ENCODE measurements at regions not wholly inside any gene's neighbourhood (a gene's known extent, or its start where the extent isn't known, plus 50 kb on each side); places are given as distances from the start of the nearest gene placed in this dataset.

DNA sequence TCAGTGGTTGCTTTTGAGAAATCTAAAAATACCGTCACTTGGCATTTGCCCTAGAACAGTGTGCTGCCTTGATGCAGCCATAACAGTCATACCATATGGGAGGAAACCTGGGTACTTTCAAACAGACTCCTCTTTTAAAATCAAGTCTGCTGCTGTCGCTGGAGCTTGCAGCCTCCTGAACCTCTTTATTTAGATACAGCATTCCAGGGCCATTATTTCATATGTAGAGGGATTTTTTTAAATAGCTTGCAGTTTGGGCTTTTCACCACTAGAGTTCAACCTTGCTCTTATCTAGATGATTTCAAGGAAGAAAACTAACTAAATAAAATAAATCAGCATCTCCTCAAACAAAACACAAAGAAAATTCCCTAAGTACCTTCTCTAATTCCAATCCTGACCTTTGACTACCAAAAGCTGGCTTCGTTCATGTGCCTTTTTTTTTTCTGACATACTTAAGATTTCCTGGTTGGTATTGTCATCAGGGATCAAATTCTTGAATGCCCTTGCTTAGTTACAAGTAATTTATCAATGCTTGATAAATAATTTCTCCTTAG lies 111.6 kb downstream of the KBTBD8 start:
- H3K4me1 ChIP-seq (ENCODE audit: insufficient read depth, low read length) = no peaks in the 10 kb centered on the region
- H3K27ac ChIP-seq (ENCODE audit: low read depth, low read length) = no peak overlapping the region
- DNase-seq = peak in 1 of 5 donors; percentile 1
- peaks cover 8 to 14% of the 10 kb centered on the region in 2 donors for H3K27me3 Mint-ChIP-seq
- H3K4me3 Mint-ChIP-seq = no peak overlapping the region
- POLR2A ChIA-PET = no interaction called here
- H3K9me3 ChIP-seq (ENCODE audit: low read length) = no peaks in the 10 kb centered on the region
- H3K4me1 Mint-ChIP-seq = peaks cover 0 to 1% (median 0%) of the 10 kb centered on the region in 3 donors
- H3K27ac Mint-ChIP-seq = no peak overlapping the region
- CTCF ChIA-PET = interaction anchor here (1.2 to 1.9 kb wide), 3 partner anchors 26 to 680 kb away, joined by 3 to 6 read pairs (median 6); no protein-coding TSS in a partner anchor
- no peaks in the 10 kb centered on the region for H3K27me3 ChIP-seq (ENCODE audit: insufficient read depth, low read length, poor library complexity, severe bottlenecking)
- no peak overlapping the region for H3K4me3 ChIP-seq (ENCODE audit: low read length)
- H3K36me3 Mint-ChIP-seq = no peaks in the 10 kb centered on the region
- H3K9me3 Mint-ChIP-seq = peaks cover 0 to 1% (median under 1%) of the 10 kb centered on the region in 5 donors
- H3K36me3 ChIP-seq (ENCODE audit: insufficient read depth, low read length) = no peaks in the 10 kb centered on the region

GRCh38 chr3:67113802-67114407 lies 115.8 kb downstream of the KBTBD8 start:
- POLR2A ChIA-PET = interaction anchor here (1.0 kb wide), 1 partner anchor 36 kb away, joined by 3 read pairs; no protein-coding TSS in a partner anchor
- Histone ChIP-seq H3K27me3 (ENCODE audit: insufficient read depth, low read length, poor library complexity, severe bottlenecking) (no peaks in the 10 kb centered on the region), H3K36me3 (ENCODE audit: insufficient read depth, low read length) (no peaks in the 10 kb centered on the region), H3K27ac (ENCODE audit: low read depth, low read length) (no peak overlapping the region), H3K4me1 (ENCODE audit: insufficient read depth, low read length) (no peaks in the 10 kb centered on the region), H3K9me3 (ENCODE audit: low read length) (no peaks in the 10 kb centered on the region), H3K4me3 (ENCODE audit: low read length) (no peak overlapping the region)
- H3K4me3 Mint-ChIP-seq = no peak overlapping the region
- peaks cover 0 to 1% (median 0%) of the 10 kb centered on the region in 3 donors for H3K36me3 Mint-ChIP-seq
- H3K27me3 Mint-ChIP-seq = peaks cover 12 to 37% of the 10 kb centered on the region in 2 donors
- peak; percentile 44 to 77 (median 52) for DNase-seq
- CTCF ChIA-PET = interaction anchor here (0.6 to 3.0 kb wide), 20 partner anchors 9 to 1780 kb away, joined by 3 to 37 read pairs (median 4); no protein-coding TSS in a partner anchor
- H3K27ac Mint-ChIP-seq = no peak overlapping the region
- peaks cover 0 to 1% (median 0%) of the 10 kb centered on the region in 3 donors for H3K4me1 Mint-ChIP-seq
- no peaks in the 10 kb centered on the region for H3K9me3 Mint-ChIP-seq

DNA sequence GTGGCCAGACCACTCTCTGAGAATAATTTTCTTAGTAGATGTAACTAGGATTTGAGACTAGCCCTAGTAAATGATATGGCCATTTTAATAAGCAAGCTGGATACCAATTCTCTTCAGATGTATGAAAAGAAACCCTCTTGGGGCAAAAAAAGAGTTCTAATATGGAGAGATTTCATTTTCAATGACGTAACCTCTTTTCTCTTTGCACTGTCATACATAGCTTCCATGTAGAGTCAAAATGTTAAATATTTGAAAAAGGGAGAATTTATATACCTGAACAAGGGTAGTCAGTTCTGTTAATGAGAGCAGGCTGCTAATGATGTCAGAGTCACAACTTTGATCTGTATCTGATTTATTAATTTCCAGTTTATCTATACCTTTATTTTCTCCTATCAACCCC lies 120.0 kb downstream of the KBTBD8 start:
- Mint-ChIP-seq H3K36me3 (peaks cover 0 to 1% (median 0%) of the 10 kb centered on the region in 3 donors), H3K4me3 (no peak overlapping the region), H3K4me1 (peaks cover 0 to 1% (median 0%) of the 10 kb centered on the region in 3 donors), H3K27ac (no peak overlapping the region), H3K9me3 (no peaks in the 10 kb centered on the region), H3K27me3 (peaks cover 9 to 37% of the 10 kb centered on the region in 2 donors)
- POLR2A ChIA-PET = no interaction called here
- Histone ChIP-seq H3K4me1 (ENCODE audit: insufficient read depth, low read length) (no peaks in the 10 kb centered on the region), H3K4me3 (ENCODE audit: low read length) (no peak overlapping the region), H3K27me3 (ENCODE audit: insufficient read depth, low read length, poor library complexity, severe bottlenecking) (no peaks in the 10 kb centered on the region), H3K36me3 (ENCODE audit: insufficient read depth, low read length) (no peaks in the 10 kb centered on the region), H3K27ac (ENCODE audit: low read depth, low read length) (no peak overlapping the region), H3K9me3 (ENCODE audit: low read length) (no peaks in the 10 kb centered on the region)
- CTCF ChIA-PET = no interaction called here
- no peak for DNase-seq

DNA sequence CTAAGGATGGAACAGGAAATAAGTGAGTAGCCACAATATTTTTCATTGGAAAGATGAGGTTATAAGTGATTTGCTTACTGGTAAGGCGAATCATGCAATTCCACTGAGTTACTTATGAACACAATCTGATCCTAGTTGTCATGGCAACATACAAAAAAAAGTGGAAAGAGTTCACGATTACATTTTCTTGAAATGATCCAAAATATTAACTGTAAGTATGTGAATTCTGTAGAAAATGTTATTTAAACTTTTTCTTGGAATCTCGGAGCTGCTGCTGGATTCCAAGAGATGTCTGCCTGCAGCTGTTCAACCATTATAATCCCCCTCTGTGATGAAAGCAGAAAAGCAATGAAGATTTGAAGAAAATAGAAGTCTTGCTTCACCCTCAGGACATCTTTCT lies 120.5 kb downstream of the KBTBD8 start:
- POLR2A ChIA-PET = no interaction called here
- H3K27ac ChIP-seq (ENCODE audit: low read depth, low read length) = no peak overlapping the region
- no peak overlapping the region for H3K4me3 Mint-ChIP-seq
- H3K9me3 Mint-ChIP-seq = peaks cover 0 to 1% (median 0%) of the 10 kb centered on the region in 5 donors
- H3K36me3 Mint-ChIP-seq = peaks cover 0 to 1% (median 0%) of the 10 kb centered on the region in 3 donors
- DNase-seq = no peak
- peaks cover 0 to 1% (median 0%) of the 10 kb centered on the region in 3 donors for H3K4me1 Mint-ChIP-seq
- no peaks in the 10 kb centered on the region for H3K36me3 ChIP-seq (ENCODE audit: insufficient read depth, low read length)
- H3K4me3 ChIP-seq (ENCODE audit: low read length) = no peak overlapping the region
- H3K27me3 ChIP-seq (ENCODE audit: insufficient read depth, low read length, poor library complexity, severe bottlenecking) = no peaks in the 10 kb centered on the region
- no peak overlapping the region for H3K27ac Mint-ChIP-seq
- CTCF ChIA-PET = no interaction called here
- no peaks in the 10 kb centered on the region for H3K9me3 ChIP-seq (ENCODE audit: low read length)
- peaks cover 9 to 33% of the 10 kb centered on the region in 2 donors for H3K27me3 Mint-ChIP-seq
- H3K4me1 ChIP-seq (ENCODE audit: insufficient read depth, low read length) = no peaks in the 10 kb centered on the region

DNA sequence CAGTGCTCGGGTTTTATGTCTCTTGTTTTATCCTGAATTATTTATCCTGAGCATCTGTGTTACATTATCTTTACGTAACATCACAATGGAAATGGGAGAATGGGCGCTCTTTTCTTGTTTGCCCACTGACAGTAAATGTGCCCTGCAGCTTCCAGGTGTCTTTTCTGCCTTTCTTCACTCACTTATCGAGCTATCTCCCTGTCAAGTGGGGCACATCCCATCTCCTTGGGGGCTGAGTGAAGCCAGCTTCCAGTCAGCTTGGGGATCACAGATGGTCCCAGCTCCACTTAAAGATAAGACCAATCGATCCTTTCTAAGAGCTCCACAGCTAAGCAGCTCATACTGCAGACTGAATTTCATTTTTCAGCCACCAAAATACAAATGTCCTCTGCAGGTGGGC lies 125.8 kb downstream of the KBTBD8 start:
- CTCF ChIA-PET = interaction anchor here (1.1 kb wide), 1 partner anchor 10 kb away, joined by 8 read pairs; no protein-coding TSS in a partner anchor

GRCh38 chr3:67127254-67127653 lies 129.1 kb downstream of the KBTBD8 start:
- H3K4me3 Mint-ChIP-seq = no peak overlapping the region
- no peaks in the 10 kb centered on the region for H3K9me3 ChIP-seq (ENCODE audit: low read length)
- H3K4me1 ChIP-seq (ENCODE audit: insufficient read depth, low read length) = no peaks in the 10 kb centered on the region
- H3K4me3 ChIP-seq (ENCODE audit: low read length) = no peak overlapping the region
- POLR2A ChIA-PET = no interaction called here
- H3K36me3 Mint-ChIP-seq = no peaks in the 10 kb centered on the region
- no peak overlapping the region for H3K27ac ChIP-seq (ENCODE audit: low read depth, low read length)
- CTCF ChIA-PET = interaction anchor here (2.9 kb wide), 1 partner anchor 13 kb away, joined by 10 read pairs; no protein-coding TSS in a partner anchor
- H3K36me3 ChIP-seq (ENCODE audit: insufficient read depth, low read length) = no peaks in the 10 kb centered on the region
- H3K27ac Mint-ChIP-seq = no peak overlapping the region
- no peaks in the 10 kb centered on the region for H3K27me3 ChIP-seq (ENCODE audit: insufficient read depth, low read length, poor library complexity, severe bottlenecking)
- DNase-seq = no peak
- peaks cover 8 to 11% of the 10 kb centered on the region in 2 donors for H3K27me3 Mint-ChIP-seq
- H3K4me1 Mint-ChIP-seq = no peaks in the 10 kb centered on the region
- peaks cover 0 to 9% (median 7%) of the 10 kb centered on the region in 5 donors for H3K9me3 Mint-ChIP-seq

More for the DNA sequence above, 125.8 kb downstream of the KBTBD8 start:
- H3K9me3 ChIP-seq (ENCODE audit: low read length) = no peaks in the 10 kb centered on the region
- Mint-ChIP-seq H3K36me3 (no peaks in the 10 kb centered on the region), H3K4me1 (no peaks in the 10 kb centered on the region), H3K4me3 (no peak overlapping the region), H3K9me3 (peaks cover 0 to 9% (median 7%) of the 10 kb centered on the region in 5 donors), H3K27ac (no peak overlapping the region), H3K27me3 (peaks cover 3 to 9% of the 10 kb centered on the region in 2 donors)
- no peaks in the 10 kb centered on the region for H3K36me3 ChIP-seq (ENCODE audit: insufficient read depth, low read length)
- H3K4me1 ChIP-seq (ENCODE audit: insufficient read depth, low read length) = no peaks in the 10 kb centered on the region
- H3K27ac ChIP-seq (ENCODE audit: low read depth, low read length) = no peak overlapping the region
- H3K4me3 ChIP-seq (ENCODE audit: low read length) = no peak overlapping the region
- no peak for DNase-seq
- POLR2A ChIA-PET = no interaction called here
- no peaks in the 10 kb centered on the region for H3K27me3 ChIP-seq (ENCODE audit: insufficient read depth, low read length, poor library complexity, severe bottlenecking)

DNA sequence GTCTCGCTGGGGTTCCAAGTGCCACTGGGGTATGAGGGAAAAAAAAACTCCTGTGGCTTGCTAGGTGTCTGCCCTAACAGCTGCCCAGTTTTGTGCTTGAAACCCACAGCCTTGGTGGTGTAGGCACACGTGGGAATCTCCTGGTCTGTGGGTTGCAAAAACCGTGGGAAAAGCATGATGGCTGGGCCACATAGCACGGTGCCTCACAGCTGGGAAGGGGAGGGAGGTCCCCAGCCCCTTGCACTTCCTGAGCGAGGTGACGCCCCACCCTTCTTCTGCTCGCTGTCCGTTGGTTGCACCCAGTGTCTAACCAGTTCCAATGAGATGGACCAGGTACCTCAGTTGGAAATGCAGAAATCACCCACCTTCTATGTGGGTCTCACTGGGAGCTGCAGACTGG lies 144.3 kb downstream of the KBTBD8 start:
- POLR2A ChIA-PET = no interaction called here

DNA sequence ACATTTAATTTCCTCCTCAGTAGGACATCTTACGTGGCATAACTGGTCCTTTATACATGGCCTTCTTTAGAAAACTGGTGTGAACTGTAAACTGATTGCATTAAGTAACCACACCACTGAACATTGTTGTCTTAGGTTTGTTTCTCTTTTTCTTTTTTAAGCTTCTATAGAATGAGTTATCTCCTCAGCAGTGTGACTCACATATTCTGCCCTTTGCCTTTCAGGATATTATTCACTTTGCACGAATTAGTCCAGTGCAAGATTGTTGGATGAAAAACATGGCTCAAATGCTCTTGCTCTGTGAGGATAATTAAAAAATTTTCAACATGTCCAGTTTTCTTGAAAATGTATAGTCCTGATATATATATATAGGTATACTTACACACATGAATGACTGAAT lies 147.6 kb downstream of the KBTBD8 start:
- H3K36me3 Mint-ChIP-seq = peaks cover 0 to 3% (median 0%) of the 10 kb centered on the region in 3 donors
- Histone ChIP-seq H3K9me3 (ENCODE audit: low read length) (no peaks in the 10 kb centered on the region), H3K4me1 (ENCODE audit: insufficient read depth, low read length) (no peaks in the 10 kb centered on the region), H3K4me3 (ENCODE audit: low read length) (no peak overlapping the region), H3K36me3 (ENCODE audit: insufficient read depth, low read length) (no peaks in the 10 kb centered on the region), H3K27ac (ENCODE audit: low read depth, low read length) (no peak overlapping the region), H3K27me3 (ENCODE audit: insufficient read depth, low read length, poor library complexity, severe bottlenecking) (no peaks in the 10 kb centered on the region)
- CTCF ChIA-PET = no interaction called here
- H3K27me3 Mint-ChIP-seq = peaks cover 3 to 24% of the 10 kb centered on the region in 2 donors
- H3K27ac Mint-ChIP-seq = no peak overlapping the region
- POLR2A ChIA-PET = no interaction called here
- DNase-seq = no peak
- no peak overlapping the region for H3K4me3 Mint-ChIP-seq
- H3K9me3 Mint-ChIP-seq = peaks cover 0 to 7% (median 3%) of the 10 kb centered on the region in 5 donors
- H3K4me1 Mint-ChIP-seq = no peaks in the 10 kb centered on the region

More for the DNA sequence above, 144.3 kb downstream of the KBTBD8 start:
- DNase-seq = no peak
- H3K4me3 ChIP-seq (ENCODE audit: low read length) = no peak overlapping the region
- no peaks in the 10 kb centered on the region for H3K4me1 ChIP-seq (ENCODE audit: insufficient read depth, low read length)
- H3K4me1 Mint-ChIP-seq = no peaks in the 10 kb centered on the region
- H3K27ac ChIP-seq (ENCODE audit: low read depth, low read length) = no peak overlapping the region
- H3K4me3 Mint-ChIP-seq = no peak overlapping the region
- CTCF ChIA-PET = no interaction called here
- H3K9me3 Mint-ChIP-seq = peaks cover 16 to 25% (median 21%) of the 10 kb centered on the region in 5 donors
- no peaks in the 10 kb centered on the region for H3K36me3 ChIP-seq (ENCODE audit: insufficient read depth, low read length)
- H3K27me3 Mint-ChIP-seq = peaks cover 6 to 24% of the 10 kb centered on the region in 2 donors
- no peak overlapping the region for H3K27ac Mint-ChIP-seq
- H3K36me3 Mint-ChIP-seq = peaks cover 0 to 3% (median 0%) of the 10 kb centered on the region in 3 donors
- H3K27me3 ChIP-seq (ENCODE audit: insufficient read depth, low read length, poor library complexity, severe bottlenecking) = no peaks in the 10 kb centered on the region
- no peaks in the 10 kb centered on the region for H3K9me3 ChIP-seq (ENCODE audit: low read length)

All from CD8-positive, alpha-beta memory T cell (primary cell).